ENCODE measurements at regions not wholly inside any gene's neighbourhood (a gene's known extent, or its start where the extent isn't known, plus 50 kb on each side); places are given as distances from the start of the nearest gene placed in this dataset.

DNA sequence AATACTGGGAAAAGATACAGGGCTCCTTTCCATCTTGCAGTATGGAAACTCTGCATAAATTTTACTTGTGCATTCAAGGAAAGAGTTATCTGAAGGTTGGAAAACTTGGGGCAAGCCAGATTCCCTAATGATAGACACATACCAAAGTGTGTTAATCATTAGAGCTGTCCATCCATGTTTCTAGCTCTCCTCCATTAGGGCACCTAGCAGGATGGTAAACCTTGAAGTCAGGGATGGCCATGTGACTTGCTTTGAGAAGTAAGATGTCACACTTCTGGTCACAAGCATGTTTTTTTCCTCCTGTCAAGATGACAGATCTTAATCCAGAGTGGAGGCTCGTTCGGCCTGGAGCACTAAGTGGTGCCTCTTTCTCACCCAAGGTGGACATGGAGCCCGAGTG lies 241.9 kb upstream of the RUNX1 start:
- DNase-seq, result no peak

DNA sequence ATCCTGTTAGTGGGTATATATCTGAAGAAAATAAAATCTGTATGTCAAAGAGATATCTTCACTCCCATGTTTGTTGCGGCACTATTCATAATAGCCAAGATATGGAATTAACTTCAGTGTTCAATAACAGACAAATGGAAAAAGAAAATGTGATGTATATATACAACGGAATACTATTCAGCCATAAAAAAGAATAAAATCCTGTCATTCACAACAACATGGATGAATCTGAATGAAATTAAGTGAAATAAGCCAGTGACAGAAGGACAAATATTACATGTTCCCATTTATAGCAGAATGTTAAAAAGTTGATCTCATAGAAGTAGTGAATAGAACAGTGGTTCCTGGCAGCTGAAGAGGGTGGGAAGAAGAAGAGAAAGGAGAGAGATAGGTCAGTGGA lies 239.1 kb upstream of the RUNX1 start:
- Histone ChIP-seq H3K9me2 (replicated peaks; ENCODE audit: insufficient read depth, low read length) (no peaks in the 10 kb centered on the region), H3K4me1 (ENCODE audit: low read length) (no peaks in the 10 kb centered on the region), H3K9me3 (ENCODE audit: low read length) (peaks cover 3% of the 10 kb centered on the region), H3K27me3 (ENCODE audit: low read length) (no peaks in the 10 kb centered on the region), H2AFZ (ENCODE audit: low read length) (no peak overlapping the region), H3K79me2 (ENCODE audit: low read length) (no peaks in the 10 kb centered on the region), H4K20me1 (ENCODE audit: insufficient read depth, low read depth, low read length) (no peaks in the 10 kb centered on the region), H3K36me3 (ENCODE audit: insufficient read depth, low read length) (no peaks in the 10 kb centered on the region), H3K4me2 (ENCODE audit: low read depth, low read length, poor library complexity, severe bottlenecking) (no peak overlapping the region), H3K9ac (ENCODE audit: low read length) (no peak overlapping the region), H3K27ac (ENCODE audit: low read length) (no peak overlapping the region), H3K4me3 (ENCODE audit: low read length) (no peak overlapping the region)
- DNase-seq, result no peak

More for the DNA sequence above, 241.9 kb upstream of the RUNX1 start:
- peaks cover 3% of the 10 kb centered on the region for H3K9me3 ChIP-seq (ENCODE audit: low read length)
- H3K79me2 ChIP-seq (ENCODE audit: low read length), result no peaks in the 10 kb centered on the region
- no peaks in the 10 kb centered on the region for H3K27me3 ChIP-seq (ENCODE audit: low read length)
- H3K9ac ChIP-seq (ENCODE audit: low read length), result no peak overlapping the region
- no peaks in the 10 kb centered on the region for H3K36me3 ChIP-seq (ENCODE audit: insufficient read depth, low read length)
- H4K20me1 ChIP-seq (ENCODE audit: insufficient read depth, low read depth, low read length), result no peaks in the 10 kb centered on the region
- H3K4me3 ChIP-seq (ENCODE audit: low read length), result no peak overlapping the region
- H3K4me1 ChIP-seq (ENCODE audit: low read length), result no peaks in the 10 kb centered on the region
- no peak overlapping the region for H3K27ac ChIP-seq (ENCODE audit: low read length)
- H3K9me2 ChIP-seq (replicated peaks; ENCODE audit: insufficient read depth, low read length), result no peaks in the 10 kb centered on the region
- H2AFZ ChIP-seq (ENCODE audit: low read length), result no peak overlapping the region
- no peak overlapping the region for H3K4me2 ChIP-seq (ENCODE audit: low read depth, low read length, poor library complexity, severe bottlenecking)

DNA sequence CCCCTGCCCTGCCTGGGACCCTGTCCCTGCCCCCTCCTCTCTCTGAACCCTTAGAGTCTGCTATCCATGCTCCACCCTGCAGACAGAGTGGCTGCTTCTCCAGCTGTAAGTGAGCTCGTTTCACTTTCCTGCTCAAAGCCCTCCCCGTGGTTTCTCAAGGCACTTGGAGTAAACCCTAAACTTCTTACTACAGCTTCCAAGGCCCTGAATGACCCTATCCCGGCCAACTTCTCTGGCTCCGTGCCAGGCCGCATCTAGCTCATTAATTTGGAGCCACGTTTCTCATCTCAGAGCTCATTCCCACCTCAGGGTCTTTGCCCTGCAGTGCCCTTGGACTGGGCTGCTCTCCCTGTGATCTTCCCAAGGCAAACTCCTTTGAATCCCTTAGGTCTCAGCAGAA lies 235.1 kb upstream of the RUNX1 start:
- no peaks in the 10 kb centered on the region for H3K9me2 ChIP-seq (replicated peaks; ENCODE audit: insufficient read depth, low read length)

DNA sequence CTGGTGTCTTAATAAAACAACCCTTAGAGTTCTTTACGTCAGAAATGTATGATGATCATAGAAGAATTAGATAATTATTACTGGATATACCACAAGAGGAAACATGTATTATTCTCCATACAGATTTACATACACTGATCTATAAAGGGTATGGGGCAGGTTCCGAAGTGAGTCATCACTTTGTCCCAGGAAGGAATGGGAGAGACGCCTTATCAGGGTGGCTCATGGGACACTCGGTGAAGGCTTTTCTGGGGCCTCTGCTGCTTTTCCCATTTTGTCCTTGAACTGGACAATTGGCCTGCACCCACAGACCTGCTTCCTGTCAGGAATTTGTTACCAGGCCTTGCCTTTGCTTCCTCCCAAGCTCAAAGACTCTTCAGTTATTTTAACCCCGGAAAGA lies 233.8 kb upstream of the RUNX1 start:
- H3K36me3 ChIP-seq (ENCODE audit: insufficient read depth, low read length), result no peaks in the 10 kb centered on the region
- no peaks in the 10 kb centered on the region for H3K4me1 ChIP-seq (ENCODE audit: low read length)
- H3K4me2 ChIP-seq (ENCODE audit: low read depth, low read length, poor library complexity, severe bottlenecking), result no peak overlapping the region
- no peaks in the 10 kb centered on the region for H3K79me2 ChIP-seq (ENCODE audit: low read length)
- H3K27me3 ChIP-seq (ENCODE audit: low read length), result no peaks in the 10 kb centered on the region
- no peak for DNase-seq
- no peak overlapping the region for H3K9ac ChIP-seq (ENCODE audit: low read length)
- no peak overlapping the region for H3K4me3 ChIP-seq (ENCODE audit: low read length)
- no peak overlapping the region for H3K27ac ChIP-seq (ENCODE audit: low read length)
- H2AFZ ChIP-seq (ENCODE audit: low read length), result no peak overlapping the region
- H4K20me1 ChIP-seq (ENCODE audit: insufficient read depth, low read depth, low read length), result no peaks in the 10 kb centered on the region
- no peaks in the 10 kb centered on the region; the same call in 1 of the 2 replicates for H3K9me3 ChIP-seq (ENCODE audit: low read length)
- H3K9me2 ChIP-seq (replicated peaks; ENCODE audit: insufficient read depth, low read length), result no peaks in the 10 kb centered on the region

More for the DNA sequence above, 235.1 kb upstream of the RUNX1 start:
- H3K9me3 ChIP-seq (ENCODE audit: low read length), result peaks cover 3% of the 10 kb centered on the region
- H3K4me2 ChIP-seq (ENCODE audit: low read depth, low read length, poor library complexity, severe bottlenecking), result no peak overlapping the region
- no peak overlapping the region for H3K4me3 ChIP-seq (ENCODE audit: low read length)
- H3K27me3 ChIP-seq (ENCODE audit: low read length), result no peaks in the 10 kb centered on the region
- H3K27ac ChIP-seq (ENCODE audit: low read length), result no peak overlapping the region
- no peaks in the 10 kb centered on the region for H3K79me2 ChIP-seq (ENCODE audit: low read length)
- no peak for DNase-seq
- H3K4me1 ChIP-seq (ENCODE audit: low read length), result no peaks in the 10 kb centered on the region
- no peaks in the 10 kb centered on the region for H4K20me1 ChIP-seq (ENCODE audit: insufficient read depth, low read depth, low read length)
- no peak overlapping the region for H2AFZ ChIP-seq (ENCODE audit: low read length)
- H3K9ac ChIP-seq (ENCODE audit: low read length), result no peak overlapping the region
- no peaks in the 10 kb centered on the region for H3K36me3 ChIP-seq (ENCODE audit: insufficient read depth, low read length)

DNA sequence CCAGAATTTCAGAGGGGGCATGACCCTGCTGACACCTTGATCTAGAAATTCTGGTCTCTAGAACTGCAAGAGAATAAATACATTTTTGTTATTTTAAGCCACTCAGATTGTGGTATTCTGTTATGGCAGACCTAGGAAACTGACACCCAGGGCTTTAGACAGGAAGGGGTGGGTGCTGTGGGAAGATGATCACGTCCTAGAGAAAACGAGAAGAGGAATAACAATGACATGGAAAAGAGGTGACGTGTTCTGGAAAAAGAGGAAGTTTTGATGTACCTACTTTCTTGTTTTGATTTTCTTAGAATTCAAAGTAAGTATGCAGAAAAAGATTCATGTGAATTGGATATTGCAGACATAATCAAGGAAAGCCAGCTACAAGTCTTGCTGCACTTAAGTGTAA lies 232.9 kb upstream of the RUNX1 start:
- Histone ChIP-seq H3K36me3 (ENCODE audit: insufficient read depth, low read length) (no peaks in the 10 kb centered on the region), H3K4me2 (ENCODE audit: low read depth, low read length, poor library complexity, severe bottlenecking) (no peak overlapping the region)

DNA sequence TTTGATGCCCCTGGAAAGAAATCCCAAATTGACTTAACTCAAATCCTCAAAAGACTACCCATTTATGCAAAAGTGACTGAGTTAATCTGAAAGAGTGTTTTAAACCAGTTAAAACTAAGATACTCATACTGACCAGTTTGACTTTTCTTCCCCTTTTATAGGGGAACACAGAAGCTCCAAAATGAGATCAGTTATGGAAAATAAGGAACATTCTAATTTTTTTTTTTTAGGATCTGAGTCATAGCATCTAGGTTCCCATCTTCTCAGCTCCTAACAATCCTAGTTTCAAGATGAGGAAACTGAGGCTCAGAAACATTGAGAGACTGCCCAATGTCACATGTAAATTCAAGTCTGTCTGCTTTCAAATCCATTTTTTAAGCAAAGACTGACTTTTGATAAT lies 231.1 kb upstream of the RUNX1 start:
- no peak for DNase-seq
- H4K20me1 ChIP-seq (ENCODE audit: insufficient read depth, low read depth, low read length), result no peaks in the 10 kb centered on the region

More for the DNA sequence above, 232.9 kb upstream of the RUNX1 start:
- no peak overlapping the region for H3K9ac ChIP-seq (ENCODE audit: low read length)
- no peak overlapping the region for H3K4me3 ChIP-seq (ENCODE audit: low read length)
- no peak for DNase-seq
- H2AFZ ChIP-seq (ENCODE audit: low read length), result no peak overlapping the region
- no peaks in the 10 kb centered on the region for H4K20me1 ChIP-seq (ENCODE audit: insufficient read depth, low read depth, low read length)
- no peaks in the 10 kb centered on the region for H3K79me2 ChIP-seq (ENCODE audit: low read length)
- no peaks in the 10 kb centered on the region for H3K9me3 ChIP-seq (ENCODE audit: low read length)
- no peak overlapping the region for H3K27ac ChIP-seq (ENCODE audit: low read length)
- no peaks in the 10 kb centered on the region for H3K4me1 ChIP-seq (ENCODE audit: low read length)
- H3K9me2 ChIP-seq (replicated peaks; ENCODE audit: insufficient read depth, low read length), result no peaks in the 10 kb centered on the region
- H3K27me3 ChIP-seq (ENCODE audit: low read length), result no peaks in the 10 kb centered on the region

DNA sequence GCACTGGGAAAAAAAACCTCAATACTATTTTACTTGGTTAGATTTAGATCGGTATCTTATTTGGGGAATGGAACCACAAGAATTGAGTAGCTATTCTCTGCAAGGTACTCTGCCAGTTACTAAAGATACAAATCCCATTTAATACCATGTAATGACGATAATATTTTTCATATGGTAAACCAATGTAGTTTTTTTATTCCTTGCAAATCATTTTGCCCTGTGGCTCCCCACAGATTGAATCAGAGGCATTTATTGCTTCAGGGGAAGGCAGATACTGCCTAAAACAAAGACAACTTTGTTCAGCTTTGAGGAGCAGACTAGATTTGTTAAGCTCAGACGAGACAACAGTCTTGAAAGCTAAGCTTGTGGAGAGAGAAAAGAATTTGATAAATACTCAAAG lies 226.7 kb upstream of the RUNX1 start:
- Histone ChIP-seq H3K27ac (ENCODE audit: low read length) (no peak overlapping the region), H3K9me2 (replicated peaks; ENCODE audit: insufficient read depth, low read length) (no peaks in the 10 kb centered on the region), H3K9ac (ENCODE audit: low read length) (no peak overlapping the region), H3K4me3 (ENCODE audit: low read length) (no peak overlapping the region), H3K79me2 (ENCODE audit: low read length) (no peaks in the 10 kb centered on the region), H3K9me3 (ENCODE audit: low read length) (no peaks in the 10 kb centered on the region), H4K20me1 (ENCODE audit: insufficient read depth, low read depth, low read length) (no peaks in the 10 kb centered on the region), H3K4me1 (ENCODE audit: low read length) (no peaks in the 10 kb centered on the region), H3K4me2 (ENCODE audit: low read depth, low read length, poor library complexity, severe bottlenecking) (no peak overlapping the region), H3K36me3 (ENCODE audit: insufficient read depth, low read length) (no peaks in the 10 kb centered on the region), H3K27me3 (ENCODE audit: low read length) (no peaks in the 10 kb centered on the region), H2AFZ (ENCODE audit: low read length) (no peak overlapping the region)
- no peak for DNase-seq

More for the DNA sequence above, 231.1 kb upstream of the RUNX1 start:
- Histone ChIP-seq H3K4me1 (ENCODE audit: low read length) (no peaks in the 10 kb centered on the region), H3K27me3 (ENCODE audit: low read length) (no peaks in the 10 kb centered on the region), H3K9ac (ENCODE audit: low read length) (no peak overlapping the region), H3K9me2 (replicated peaks; ENCODE audit: insufficient read depth, low read length) (no peaks in the 10 kb centered on the region), H3K9me3 (ENCODE audit: low read length) (no peaks in the 10 kb centered on the region), H3K4me3 (ENCODE audit: low read length) (no peak overlapping the region), H3K79me2 (ENCODE audit: low read length) (no peaks in the 10 kb centered on the region), H3K27ac (ENCODE audit: low read length) (no peak overlapping the region), H3K4me2 (ENCODE audit: low read depth, low read length, poor library complexity, severe bottlenecking) (no peak overlapping the region), H2AFZ (ENCODE audit: low read length) (no peak overlapping the region), H3K36me3 (ENCODE audit: insufficient read depth, low read length) (no peaks in the 10 kb centered on the region)

DNA sequence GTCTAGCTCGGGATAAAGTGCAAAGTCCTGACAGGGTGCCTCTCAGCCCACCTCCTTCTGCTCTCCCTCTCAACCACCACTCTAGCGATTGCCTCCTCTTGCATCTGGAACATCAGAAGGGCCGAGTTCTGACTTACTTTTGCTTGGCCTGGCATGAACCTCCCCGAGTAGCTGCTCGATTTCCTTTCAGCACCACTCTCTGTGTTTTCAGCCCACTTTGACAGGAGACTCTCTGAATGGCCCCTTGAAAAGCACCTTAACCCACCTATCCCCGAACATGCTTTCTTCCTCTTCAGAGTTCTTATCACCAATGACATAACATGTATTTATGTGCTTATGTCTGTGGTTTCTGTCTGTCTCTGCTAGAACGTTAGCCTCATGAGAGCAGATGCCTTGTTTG lies 225.8 kb upstream of the RUNX1 start:
- H3K4me1 ChIP-seq (ENCODE audit: low read length), result no peaks in the 10 kb centered on the region
- no peak overlapping the region for H2AFZ ChIP-seq (ENCODE audit: low read length)
- no peaks in the 10 kb centered on the region for H4K20me1 ChIP-seq (ENCODE audit: insufficient read depth, low read depth, low read length)
- no peaks in the 10 kb centered on the region for H3K27me3 ChIP-seq (ENCODE audit: low read length)
- no peak overlapping the region for H3K4me3 ChIP-seq (ENCODE audit: low read length)
- no peaks in the 10 kb centered on the region for H3K79me2 ChIP-seq (ENCODE audit: low read length)
- DNase-seq, result no peak
- H3K9ac ChIP-seq (ENCODE audit: low read length), result no peak overlapping the region
- no peaks in the 10 kb centered on the region for H3K36me3 ChIP-seq (ENCODE audit: insufficient read depth, low read length)
- no peaks in the 10 kb centered on the region for H3K9me2 ChIP-seq (replicated peaks; ENCODE audit: insufficient read depth, low read length)
- H3K27ac ChIP-seq (ENCODE audit: low read length), result no peak overlapping the region
- no peak overlapping the region for H3K4me2 ChIP-seq (ENCODE audit: low read depth, low read length, poor library complexity, severe bottlenecking)
- no peaks in the 10 kb centered on the region for H3K9me3 ChIP-seq (ENCODE audit: low read length)

DNA sequence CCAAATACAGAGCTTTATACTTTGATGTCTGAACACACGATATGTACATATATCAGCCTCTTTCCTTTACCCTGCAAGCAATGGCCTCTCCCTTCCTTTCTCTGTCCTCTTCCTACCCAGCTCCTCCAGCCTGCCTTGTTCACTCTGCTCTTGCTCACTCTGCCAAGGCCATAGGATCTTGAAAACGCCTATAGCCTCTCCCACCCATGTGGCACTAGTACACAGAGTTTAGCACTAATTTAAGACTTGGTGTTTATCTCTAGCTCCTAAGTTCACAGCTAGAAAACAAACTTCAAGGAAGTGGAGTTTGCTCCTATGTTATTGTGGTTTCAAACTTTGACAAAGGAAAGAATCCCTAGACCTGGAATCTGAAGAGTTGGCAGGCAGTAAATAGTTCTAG lies 225.0 kb upstream of the RUNX1 start:
- no peaks in the 10 kb centered on the region for H4K20me1 ChIP-seq (ENCODE audit: insufficient read depth, low read depth, low read length)
- H3K4me3 ChIP-seq (ENCODE audit: low read length), result no peak overlapping the region
- H3K36me3 ChIP-seq (ENCODE audit: insufficient read depth, low read length), result no peaks in the 10 kb centered on the region
- no peak for DNase-seq
- no peak overlapping the region for H3K4me2 ChIP-seq (ENCODE audit: low read depth, low read length, poor library complexity, severe bottlenecking)
- no peaks in the 10 kb centered on the region for H3K79me2 ChIP-seq (ENCODE audit: low read length)
- H2AFZ ChIP-seq (ENCODE audit: low read length), result no peak overlapping the region
- H3K27me3 ChIP-seq (ENCODE audit: low read length), result no peaks in the 10 kb centered on the region
- no peak overlapping the region for H3K27ac ChIP-seq (ENCODE audit: low read length)
- H3K4me1 ChIP-seq (ENCODE audit: low read length), result no peaks in the 10 kb centered on the region
- H3K9me2 ChIP-seq (replicated peaks; ENCODE audit: insufficient read depth, low read length), result no peaks in the 10 kb centered on the region
- no peak overlapping the region for H3K9ac ChIP-seq (ENCODE audit: low read length)
- H3K9me3 ChIP-seq (ENCODE audit: low read length), result no peaks in the 10 kb centered on the region
